Epithelial cell of esophagus (primary cell): ENCODE measurements at regions not wholly inside any gene's neighbourhood (a gene's known extent, or its start where the extent isn't known, plus 50 kb on each side); places are given as distances from the start of the nearest gene placed in this dataset.

ENCODE experiments used
- DNase-seq: peaks from one replicate; pipeline ENCODE4 v3.0.0; 2010; ENCODE audit warnings: low read depth
- H3K4me3 ChIP-seq: 2 replicates; pipeline ENCODE4 v1.5.1; 2011; ENCODE audit warnings: mild to moderate bottlenecking, low read length, control low read depth
- CTCF ChIP-seq: IDR thresholded peaks from 2 replicates; pipeline ENCODE4 v1.5.1; 2011; ENCODE audit warnings: low read depth, mild to moderate bottlenecking, low read length, control low read depth, inconsistent platforms; ENCODE audit not compliant: insufficient read depth; ENCODE audit errors: missing control alignments

DNA sequence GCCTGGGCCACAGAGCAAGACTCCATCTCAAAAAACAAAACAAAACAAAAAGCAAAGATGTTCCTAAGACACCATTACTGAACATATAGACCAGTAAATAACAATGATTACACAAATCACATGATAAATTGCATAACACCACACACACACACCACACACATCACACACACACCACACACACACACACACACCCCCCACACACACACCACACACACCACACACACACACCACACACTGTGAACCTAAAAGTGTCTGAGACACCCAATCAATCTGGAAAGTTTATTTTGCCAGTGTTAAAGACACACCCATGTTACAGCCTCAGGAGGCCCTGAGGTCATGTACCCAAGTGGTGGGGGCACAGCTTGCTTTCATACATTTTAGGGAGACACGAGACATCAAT, 62.6 kb upstream of the ASAP2 start:
- no peak for TF ChIP-seq CTCF
- H3K4me3 ChIP-seq = no peak overlapping the region
- no peak for DNase-seq

DNA sequence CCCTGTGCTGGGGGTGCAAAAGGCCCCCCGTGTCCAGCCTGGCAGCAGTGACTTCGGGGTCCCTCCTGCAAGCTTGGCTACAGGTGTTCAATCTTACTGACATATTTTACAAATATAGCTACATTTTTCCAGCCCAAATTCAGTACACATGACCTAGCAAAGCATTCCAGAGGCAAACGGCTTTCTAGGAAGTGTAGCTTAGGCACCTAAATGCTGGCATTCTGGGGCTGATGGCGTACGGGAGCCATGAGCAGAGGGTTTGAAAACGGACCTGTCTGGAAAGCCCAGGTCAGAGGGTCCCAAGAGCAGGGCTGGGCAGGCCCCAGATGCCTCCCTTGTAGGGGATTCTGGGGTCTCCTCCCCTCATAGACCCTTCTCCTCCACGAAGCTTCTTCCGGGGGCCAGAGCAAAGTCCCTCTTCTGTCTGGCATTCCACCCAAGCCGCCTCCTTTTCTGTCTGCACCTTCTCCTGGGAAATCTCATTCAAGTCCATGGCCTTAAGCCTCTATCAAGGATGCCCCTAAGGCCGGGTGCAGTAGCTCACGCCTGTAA, 63.3 kb upstream of the ASAP2 start:
- no peak for TF ChIP-seq CTCF
- no peak overlapping the region for H3K4me3 ChIP-seq
- no peak for DNase-seq

- peak; percentile 93 for TF ChIP-seq CTCF
- H3K4me3 ChIP-seq = peak overlapping the region; percentile 5
- DNase-seq = peak; percentile 89
These were observed 63.9 kb upstream of the ASAP2 start for GRCh38 chr2:9142551-9143263.

GRCh38 chr2:9141706-9142460, 64.7 kb upstream of the ASAP2 start:
- TF ChIP-seq CTCF = no peak
- no peak overlapping the region for H3K4me3 ChIP-seq
- no peak for DNase-seq

- no peak for DNase-seq
- no peak overlapping the region for H3K4me3 ChIP-seq
- no peak for TF ChIP-seq CTCF
These were observed 65.4 kb upstream of the ASAP2 start for GRCh38 chr2:9141091-9141667.

GRCh38 chr2:9140645-9141044, 66.0 kb upstream of the ASAP2 start:
- TF ChIP-seq CTCF = no peak
- no peak overlapping the region for H3K4me3 ChIP-seq
- DNase-seq = no peak
